DMS 273 (cell line): ENCODE measurements at regions not wholly inside any gene's neighbourhood (a gene's known extent, or its start where the extent isn't known, plus 50 kb on each side); places are given as distances from the start of the nearest gene placed in this dataset.

ENCODE experiments used
- DNase-seq: peaks from one replicate; lab custom pipeline; 2025; ENCODE audit not compliant: unreplicated experiment; lab: John Stamatoyannopoulos, UW

- DNase-seq = no peak
These were observed 185.9 kb downstream of the SMIM20 start for GRCh38 chr4:26099967-26100366.

DNA sequence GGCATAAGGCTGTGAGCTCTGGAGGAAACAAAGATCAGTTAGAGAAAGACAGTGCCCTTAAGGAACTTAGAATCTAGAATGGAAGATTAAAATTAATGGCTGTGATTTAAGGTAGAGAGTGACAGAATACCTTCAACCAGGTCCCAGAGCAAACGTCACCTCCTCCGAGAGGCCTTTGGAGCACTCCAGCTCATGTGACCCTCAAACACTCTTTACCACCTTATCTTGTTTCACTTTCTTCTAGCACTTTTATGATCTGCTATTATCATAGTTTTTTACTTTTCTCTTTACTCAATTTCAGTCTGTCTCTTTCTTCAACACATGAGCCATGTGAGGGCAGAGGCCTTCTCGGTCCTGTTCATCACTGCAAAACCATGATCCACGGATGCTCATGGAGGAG is 187.0 kb downstream of the SMIM20 start:
- no peak for DNase-seq

GRCh38 chr4:26104056-26104685 is 190.2 kb downstream of the SMIM20 start:
- no peak for DNase-seq

- no peak for DNase-seq
These were observed 191.3 kb downstream of the SMIM20 start for GRCh38 chr4:26105337-26105736.

DNA sequence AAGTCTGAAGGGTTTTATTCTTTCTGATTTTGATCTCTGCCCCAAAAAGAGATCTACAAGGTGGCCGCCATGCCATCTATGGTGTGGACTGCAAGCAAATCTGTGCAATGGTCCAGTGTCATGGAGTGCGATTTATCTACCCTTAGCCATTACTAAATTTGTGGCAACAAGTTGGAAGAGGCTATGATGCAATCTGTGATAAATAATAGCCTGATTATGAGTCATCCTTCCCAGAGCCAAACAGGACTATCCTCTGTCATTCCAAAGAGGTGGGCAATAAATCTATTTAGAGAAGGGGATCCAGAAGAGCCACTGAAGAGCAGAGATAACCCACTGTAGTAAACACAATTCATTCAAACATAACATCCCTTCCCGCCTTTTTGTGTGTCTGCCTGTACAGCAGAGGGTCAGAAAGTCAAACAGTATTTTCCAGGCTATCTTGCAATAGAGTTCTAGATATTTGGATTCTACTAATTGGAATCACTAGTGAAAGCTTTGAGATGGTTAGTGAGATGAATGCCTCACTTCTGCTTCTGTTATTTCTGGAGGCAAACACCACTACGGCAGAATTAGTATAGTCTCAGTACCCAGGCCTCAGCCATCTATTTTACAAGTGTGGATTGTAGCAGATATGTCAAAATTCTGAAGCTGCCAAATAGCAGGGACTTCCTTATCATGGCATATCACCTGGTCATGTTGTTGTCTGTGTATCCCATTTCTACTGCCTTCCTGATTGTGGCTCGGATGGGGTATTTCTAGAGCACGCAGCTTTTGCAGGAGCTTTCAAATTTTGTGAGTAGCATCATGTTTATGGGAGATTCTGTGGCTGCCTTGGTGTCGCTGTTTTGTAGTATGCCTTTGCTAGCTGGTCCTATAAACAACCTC is 192.0 kb downstream of the SMIM20 start:
- DNase-seq = no peak

- DNase-seq = no peak
These were observed 192.8 kb downstream of the SMIM20 start for GRCh38 chr4:26106776-26107175.

DNA sequence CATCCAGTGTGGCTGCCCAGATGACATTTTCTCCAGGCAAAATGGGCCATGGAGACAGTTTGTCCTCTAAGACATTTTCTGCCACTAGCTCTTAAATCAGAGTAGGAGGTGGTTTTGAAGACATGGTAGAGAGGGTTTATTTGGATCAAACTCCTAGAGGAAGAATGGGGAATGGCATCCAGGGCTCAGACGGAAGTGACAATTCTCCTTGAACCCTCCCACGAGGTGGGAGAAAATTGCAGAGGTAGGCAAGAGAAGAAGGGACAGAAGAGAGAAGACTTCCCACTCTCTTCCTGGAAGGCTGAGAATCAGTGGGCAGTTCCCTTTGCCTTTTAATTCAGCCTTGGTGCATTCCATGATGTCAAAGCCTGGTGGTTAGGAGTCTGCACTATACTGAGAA is 194.0 kb downstream of the SMIM20 start:
- DNase-seq = no peak

- no peak for DNase-seq
These were observed 196.5 kb downstream of the SMIM20 start for GRCh38 chr4:26110493-26110892.

- no peak for DNase-seq
These were observed 199.4 kb downstream of the SMIM20 start for GRCh38 chr4:26113339-26113940.

DNA sequence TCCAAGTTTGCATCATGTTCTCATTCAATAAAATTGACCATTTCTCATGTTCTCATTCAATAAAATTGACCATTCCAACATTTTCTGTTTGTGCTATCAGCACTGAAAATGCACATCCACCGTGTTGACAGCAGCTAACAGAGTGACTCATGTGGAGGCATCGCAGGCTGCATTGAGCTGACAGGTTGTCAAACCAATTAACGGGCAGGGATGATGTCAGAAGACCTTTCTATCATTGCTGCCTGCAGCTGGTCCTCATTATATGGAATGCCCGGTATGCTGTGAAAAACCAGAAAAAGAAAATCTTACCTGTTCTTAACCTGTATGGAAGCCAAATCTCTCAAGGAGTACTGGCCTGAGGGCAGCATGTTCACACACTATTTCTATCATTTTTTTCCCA is 202.0 kb downstream of the SMIM20 start:
- DNase-seq = peak; percentile 3

DNA sequence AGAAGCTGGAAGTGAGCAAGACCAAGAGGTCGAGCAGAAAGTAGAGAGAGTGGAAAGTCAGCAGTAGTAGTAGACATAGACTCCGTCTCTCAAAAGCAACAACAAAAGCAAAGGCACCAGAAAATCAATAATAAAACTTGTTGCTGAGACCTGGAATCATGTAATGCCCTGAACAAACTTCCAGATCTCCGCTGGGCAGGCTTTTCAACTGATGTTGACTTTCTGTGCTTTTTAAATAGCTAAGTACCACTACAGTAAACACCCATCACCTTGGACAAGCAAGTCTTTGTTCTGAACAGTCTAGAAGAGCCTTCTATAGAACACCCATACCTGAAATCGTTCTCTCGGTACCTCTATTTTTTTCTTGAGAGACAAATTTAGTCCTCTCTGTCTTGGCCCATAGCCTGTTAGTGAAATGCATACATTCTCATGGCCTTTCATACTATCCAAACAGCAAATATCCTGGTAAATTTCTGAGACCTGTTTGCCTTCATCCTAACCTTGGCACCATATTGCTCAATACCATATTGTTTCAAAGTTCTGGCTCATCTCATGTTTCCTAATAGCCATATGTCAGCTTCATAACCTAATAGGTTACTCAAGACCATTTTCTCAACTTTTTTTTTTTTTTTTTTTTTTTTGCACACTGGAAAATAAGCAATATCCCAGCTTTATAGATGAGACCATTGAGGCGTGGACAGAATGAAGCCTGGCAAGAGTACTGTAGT is 200.6 kb upstream of the RBPJ start:
- peak; percentile 19 for DNase-seq

DNA sequence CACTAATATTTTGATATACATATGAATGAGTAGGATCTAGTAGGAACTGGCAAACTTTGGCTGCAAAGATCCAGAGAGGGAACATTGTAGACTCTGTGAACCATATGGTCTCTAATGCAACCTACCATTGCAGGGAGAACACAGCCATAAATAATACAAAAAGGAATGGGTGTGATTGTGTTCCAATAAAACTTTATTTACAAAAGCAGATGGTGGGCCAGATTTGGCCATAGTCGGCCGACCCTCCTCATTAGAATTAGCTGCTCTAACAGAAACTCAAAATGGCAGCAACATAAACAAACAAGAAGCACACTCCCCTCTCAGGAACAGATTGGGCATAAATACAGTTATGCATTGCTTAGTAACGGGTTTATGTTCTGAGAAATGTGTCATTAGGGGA is 198.1 kb upstream of the RBPJ start:
- DNase-seq = no peak

GRCh38 chr4:26124753-26125321 is 196.0 kb upstream of the RBPJ start:
- DNase-seq = no peak

DNA sequence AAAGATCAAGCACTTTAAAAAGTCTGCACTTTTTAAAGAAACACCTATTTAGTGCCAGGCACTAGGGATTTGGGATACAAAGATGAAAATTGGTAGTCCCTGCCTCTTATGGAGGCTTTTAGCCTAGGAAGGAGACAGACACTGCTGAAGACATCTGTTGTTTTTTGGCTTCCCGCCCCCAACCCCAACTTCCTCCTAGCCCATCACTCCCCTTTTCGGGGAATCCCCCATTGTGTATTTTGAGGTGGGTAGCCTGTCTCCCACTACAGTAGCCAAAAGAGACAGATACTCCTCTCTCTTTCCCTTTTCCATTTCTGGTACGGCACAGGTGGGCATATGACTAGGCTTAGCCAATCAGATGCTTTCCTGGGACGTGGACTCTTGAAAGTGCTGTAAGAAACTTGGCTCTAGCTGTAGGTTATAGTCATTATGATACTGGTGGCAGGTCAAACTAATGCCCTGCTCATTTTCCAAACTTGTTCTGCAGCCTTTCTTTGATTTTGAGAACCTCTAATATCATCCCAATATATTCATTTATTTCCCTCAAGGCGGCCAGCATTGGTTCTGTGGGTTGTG is 194.6 kb upstream of the RBPJ start:
- no peak for DNase-seq

DNA sequence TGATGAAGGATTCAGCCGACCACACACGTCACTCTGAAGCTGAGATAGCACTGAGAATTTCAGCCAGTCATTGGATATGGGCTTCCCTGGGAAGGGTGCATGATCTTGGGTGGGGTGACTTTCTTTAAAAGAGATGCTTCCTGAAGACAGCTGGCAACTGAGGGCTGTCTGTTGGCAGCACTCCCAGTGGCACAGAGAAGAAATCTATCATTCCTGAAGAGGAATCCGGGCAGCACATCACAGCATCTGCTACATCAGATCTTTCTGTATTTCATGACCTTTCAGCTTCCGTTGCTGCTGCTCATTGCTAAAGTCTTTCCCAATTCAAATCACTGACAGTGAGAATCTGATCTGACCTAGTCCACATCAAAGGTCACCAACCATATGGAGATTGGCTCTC is 193.8 kb upstream of the RBPJ start:
- peak; percentile 22 for DNase-seq

DNA sequence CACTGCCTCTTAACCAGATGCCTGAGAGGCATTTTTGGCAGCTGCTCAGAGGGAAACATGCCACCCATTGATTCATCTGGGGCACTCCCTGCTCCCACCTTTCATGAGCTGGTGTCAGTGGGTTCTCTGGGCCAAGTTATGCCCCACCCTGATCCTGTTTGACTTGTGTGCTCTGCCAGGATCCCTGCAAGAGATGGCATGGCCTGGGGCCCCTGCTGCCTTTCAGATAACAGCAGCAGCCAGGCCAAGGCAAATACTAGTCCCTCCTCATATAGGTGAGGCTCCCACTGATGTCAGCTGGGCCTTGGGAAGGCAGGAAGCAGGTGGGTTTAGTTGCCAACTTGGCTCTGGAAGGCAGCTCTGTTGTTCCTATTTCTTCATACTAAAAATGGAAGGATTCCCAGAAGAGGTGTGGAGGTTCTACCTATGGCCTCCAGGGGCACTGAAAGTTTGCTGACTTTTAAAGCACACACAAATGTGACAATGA is 192.9 kb upstream of the RBPJ start:
- peak; percentile 25 for DNase-seq

DNA sequence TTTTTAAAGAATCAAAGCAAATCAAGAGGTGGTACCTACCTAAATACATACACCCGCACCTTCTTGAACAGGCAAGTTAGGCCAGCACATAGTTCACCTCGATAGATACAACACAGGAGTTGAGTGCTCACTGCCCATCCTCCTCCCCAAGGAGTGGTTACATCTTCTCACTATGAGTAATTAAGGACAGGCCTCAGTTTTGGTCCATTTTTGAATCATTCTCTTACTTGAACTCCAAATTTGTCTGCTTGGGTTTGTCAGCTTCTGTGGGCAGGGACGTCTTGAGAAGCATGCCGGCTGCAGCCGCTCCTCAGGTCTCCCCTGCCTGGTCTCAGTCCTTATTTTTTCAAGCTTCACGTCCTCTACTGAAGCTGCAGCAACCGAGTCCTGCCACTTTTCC is 190.6 kb upstream of the RBPJ start:
- DNase-seq = no peak

DNA sequence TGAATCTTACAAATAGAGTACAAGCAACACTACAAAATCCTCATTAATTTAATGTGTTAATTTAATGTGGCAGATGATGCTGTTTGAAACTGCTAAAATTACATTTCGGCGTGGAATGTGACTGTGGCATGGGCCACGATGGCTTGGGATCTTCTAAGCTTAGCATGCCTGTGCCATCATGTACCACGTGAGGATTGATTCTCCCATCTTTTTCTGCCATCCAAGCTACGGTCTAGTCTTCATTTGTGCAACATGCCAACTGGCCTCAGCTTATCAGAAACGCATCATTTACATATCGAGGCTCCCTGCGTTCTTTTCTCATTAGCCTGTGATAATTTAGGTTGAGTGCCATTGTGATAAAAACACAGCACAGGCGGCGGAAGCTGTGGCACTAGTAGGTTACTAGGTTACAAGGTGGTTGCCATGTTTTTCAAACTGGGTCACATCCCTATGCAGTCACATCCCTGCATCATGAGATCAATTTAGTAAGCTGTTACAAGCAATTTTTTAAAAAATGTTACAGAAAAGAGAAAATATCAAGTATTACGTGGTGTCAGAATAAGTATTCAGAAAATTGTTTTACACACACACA is 189.9 kb upstream of the RBPJ start:
- no peak for DNase-seq

DNA sequence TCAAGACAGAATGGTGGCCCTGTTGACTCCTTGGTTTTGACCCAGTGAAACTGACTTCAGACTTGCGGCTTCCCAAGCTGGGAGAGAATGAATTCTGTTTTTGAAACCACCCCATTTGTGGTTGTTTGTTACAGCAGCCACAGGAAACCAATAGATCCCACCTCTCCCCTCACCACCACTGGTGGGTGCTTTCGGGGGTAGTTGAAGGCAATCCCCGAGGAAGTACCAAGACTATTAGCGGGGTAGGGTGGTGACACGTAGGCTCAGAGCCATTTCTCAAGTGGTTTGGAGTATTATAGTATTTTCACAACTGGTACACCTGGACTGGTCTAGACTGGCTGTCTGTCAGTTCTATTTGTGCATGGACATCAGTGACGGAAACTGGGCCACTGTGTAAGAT is 189.1 kb upstream of the RBPJ start:
- DNase-seq = no peak

GRCh38 chr4:26132858-26133257 is 188.0 kb upstream of the RBPJ start:
- no peak for DNase-seq
